ENCODE measurements at regions not wholly inside any gene's neighbourhood (a gene's known extent, or its start where the extent isn't known, plus 50 kb on each side); places are given as distances from the start of the nearest gene placed in this dataset.

- TF ChIP-seq CTCF (IDR thresholded peaks at IDR 0.05; ENCODE audit: insufficient read depth, low read length, poor library complexity, severe bottlenecking) (no peak), EZH2phosphoT487 (conservative IDR thresholded peaks at IDR 0.05; ENCODE audit: low read length) (no peak)
These were observed 490.5 kb upstream of the CHRM3 start for GRCh38 chr1:238895911-238896310.
